AG08396 (cell line): ENCODE measurements at regions not wholly inside any gene's neighbourhood (a gene's known extent, or its start where the extent isn't known, plus 50 kb on each side); places are given as distances from the start of the nearest gene placed in this dataset.
"Not testable (repeated sequence)": the region's sequence is repeated elsewhere in the genome, so short reads cannot be mapped to it uniquely, and the experiment has no call there.

Source experiments
- DNase-seq: peaks from one replicate; pipeline ENCODE4 v3.0.0; 2012; ENCODE audit warnings: low spot score, mixed read lengths

- no peak for DNase-seq
These were observed 1048.7 kb upstream of the NUDT12 start for GRCh38 chr5:104611135-104611767.

GRCh38 chr5:104606258-104606829 is 1043.8 kb upstream of the NUDT12 start:
- DNase-seq, result no peak

GRCh38 chr5:104599726-104600125 is 1037.1 kb upstream of the NUDT12 start:
- no peak for DNase-seq

GRCh38 chr5:104598285-104598684 is 1035.7 kb upstream of the NUDT12 start:
- DNase-seq, result no peak

GRCh38 chr5:104594850-104595249 is 1032.3 kb upstream of the NUDT12 start:
- no peak for DNase-seq

- no peak for DNase-seq
These were observed 1014.1 kb upstream of the NUDT12 start for GRCh38 chr5:104576677-104577076.

- DNase-seq, result no peak
These were observed 1011.5 kb upstream of the NUDT12 start for GRCh38 chr5:104573949-104574709.

GRCh38 chr5:104569621-104570020 is 1007.0 kb upstream of the NUDT12 start:
- no peak for DNase-seq

GRCh38 chr5:104564530-104564929 is 1001.9 kb upstream of the NUDT12 start:
- no peak for DNase-seq

- DNase-seq, result no peak
These were observed 994.4 kb upstream of the NUDT12 start for GRCh38 chr5:104556957-104557356.

- no peak for DNase-seq
These were observed 989.0 kb upstream of the NUDT12 start for GRCh38 chr5:104551628-104552027.

- DNase-seq, result not testable (repeated sequence)
These were observed 984.3 kb upstream of the NUDT12 start for GRCh38 chr5:104546871-104547270.

- DNase-seq, result no peak
These were observed 978.7 kb upstream of the NUDT12 start for GRCh38 chr5:104541141-104541785.

- DNase-seq, result no peak
These were observed 977.9 kb upstream of the NUDT12 start for GRCh38 chr5:104540448-104540847.

GRCh38 chr5:104539618-104540350 is 977.2 kb upstream of the NUDT12 start:
- no peak for DNase-seq

- no peak for DNase-seq
These were observed 976.1 kb upstream of the NUDT12 start for GRCh38 chr5:104538734-104539133.

- no peak for DNase-seq
These were observed 970.9 kb upstream of the NUDT12 start for GRCh38 chr5:104533498-104533897.

GRCh38 chr5:104526866-104527265 is 964.3 kb upstream of the NUDT12 start:
- no peak for DNase-seq

- no peak for DNase-seq
These were observed 951.1 kb upstream of the NUDT12 start for GRCh38 chr5:104513640-104514072.

- DNase-seq, result no peak
These were observed 950.6 kb upstream of the NUDT12 start for GRCh38 chr5:104513121-104513602.

GRCh38 chr5:104512063-104512825 is 949.7 kb upstream of the NUDT12 start:
- DNase-seq, result no peak
